GM03348 (cell line): ENCODE measurements at regions not wholly inside any gene's neighbourhood (a gene's known extent, or its start where the extent isn't known, plus 50 kb on each side); places are given as distances from the start of the nearest gene placed in this dataset.
A peak's percentile ranks its signal among the peaks of the same experiment; 100 is the strongest.
"Not testable (repeated sequence)": the region's sequence is repeated elsewhere in the genome, so short reads cannot be mapped to it uniquely, and the experiment has no call there.

Experiments
- DNase-seq: peaks from one replicate; pipeline ENCODE4 v3.0.0; 2012; ENCODE audit warnings: low spot score

- DNase-seq, result not testable (repeated sequence)
These were observed 255.0 kb downstream of the GOLGA6L6 start for GRCh38 chr15:20286559-20286958.

GRCh38 chr15:20285696-20286300 is 255.8 kb downstream of the GOLGA6L6 start:
- not testable (repeated sequence) for DNase-seq

GRCh38 chr15:20284891-20285535 is 256.6 kb downstream of the GOLGA6L6 start:
- not testable (repeated sequence) for DNase-seq

- not testable (repeated sequence) for DNase-seq
These were observed 257.9 kb downstream of the GOLGA6L6 start for GRCh38 chr15:20283651-20284050.

GRCh38 chr15:20282491-20282943 is 259.1 kb downstream of the GOLGA6L6 start:
- not testable (repeated sequence) for DNase-seq

GRCh38 chr15:20281567-20282275 is 259.9 kb downstream of the GOLGA6L6 start:
- not testable (repeated sequence) for DNase-seq

- DNase-seq, result peak; percentile 51
These were observed 260.6 kb downstream of the GOLGA6L6 start for GRCh38 chr15:20280933-20281463.

- not testable (repeated sequence) for DNase-seq
These were observed 261.3 kb downstream of the GOLGA6L6 start for GRCh38 chr15:20280141-20280932.

GRCh38 chr15:20279056-20279455 is 262.5 kb downstream of the GOLGA6L6 start:
- not testable (repeated sequence) for DNase-seq

GRCh38 chr15:20278376-20278775 is 263.2 kb downstream of the GOLGA6L6 start:
- not testable (repeated sequence) for DNase-seq

GRCh38 chr15:20277451-20277850 is 264.1 kb downstream of the GOLGA6L6 start:
- not testable (repeated sequence) for DNase-seq

- not testable (repeated sequence) for DNase-seq
These were observed 265.1 kb downstream of the GOLGA6L6 start for GRCh38 chr15:20276312-20277114.

GRCh38 chr15:20275373-20275967 is 266.1 kb downstream of the GOLGA6L6 start:
- not testable (repeated sequence) for DNase-seq

- DNase-seq, result peak; percentile 60
These were observed 269.0 kb downstream of the GOLGA6L6 start for GRCh38 chr15:20272422-20273184.

- DNase-seq, result no peak
These were observed 270.0 kb downstream of the GOLGA6L6 start for GRCh38 chr15:20271647-20272046.

GRCh38 chr15:20269956-20270355 is 271.6 kb downstream of the GOLGA6L6 start:
- DNase-seq, result not testable (repeated sequence)

GRCh38 chr15:20267996-20268395 is 273.6 kb downstream of the GOLGA6L6 start:
- not testable (repeated sequence) for DNase-seq

- not testable (repeated sequence) for DNase-seq
These were observed 274.4 kb downstream of the GOLGA6L6 start for GRCh38 chr15:20267051-20267730.

- DNase-seq, result not testable (repeated sequence)
These were observed 275.9 kb downstream of the GOLGA6L6 start for GRCh38 chr15:20265710-20266109.
